Adrenal gland (tissue), 5 donors: ENCODE measurements at regions not wholly inside any gene's neighbourhood (a gene's known extent, or its start where the extent isn't known, plus 50 kb on each side); places are given as distances from the start of the nearest gene placed in this dataset.
"Not testable (repeated sequence)": the region's sequence is repeated elsewhere in the genome, so short reads cannot be mapped to it uniquely, and the experiment has no call there.

ENCODE experiments used
- CTCF ChIP-seq, 6 experiments: fragments of 450-650 bp in 4 of 6; fragments of 200-600 bp in 2 of 6; sonication (generic) in 1 of 6; IDR thresholded peaks; 1 replicate in 5 of 6; 2 replicates in 1 of 6; pipeline versions ENCODE4 v1.5.1 to v1.8.0; 2016 to 2021; ENCODE audit warnings: antibody characterized with exemption in 6 of 6, mild to moderate bottlenecking in 2 of 6, moderate library complexity in 1 of 6
- POLR2A ChIP-seq, 2 donors: fragments of 450-650 bp; IDR thresholded peaks; one replicate each; pipeline ENCODE4 v1.6.1; 2017; ENCODE audit warnings: antibody characterized with exemption in 2 of 2, mild to moderate bottlenecking in 2 of 2, moderate library complexity in 1 of 2
- donor health status: DM: no; HTN: no; CAD: no.

- not testable (repeated sequence) for TF ChIP-seq CTCF, POLR2A (IDR thresholded peaks at IDR 0.05)
These were observed 130.4 kb upstream of the ERV3-1 start for GRCh38 chr7:65136850-65137249.
